ENCODE measurements at regions not wholly inside any gene's neighbourhood (a gene's known extent, or its start where the extent isn't known, plus 50 kb on each side); places are given as distances from the start of the nearest gene placed in this dataset.
A peak's percentile ranks its signal among the peaks of the same experiment; 100 is the strongest.
"Not testable (repeated sequence)": the region's sequence is repeated elsewhere in the genome, so short reads cannot be mapped to it uniquely, and the experiment has no call there.

- DNase-seq, result no peak
Observed at GRCh38 chr12:105482951-105483350, 152.5 kb downstream of the C12orf75 start.

DNA sequence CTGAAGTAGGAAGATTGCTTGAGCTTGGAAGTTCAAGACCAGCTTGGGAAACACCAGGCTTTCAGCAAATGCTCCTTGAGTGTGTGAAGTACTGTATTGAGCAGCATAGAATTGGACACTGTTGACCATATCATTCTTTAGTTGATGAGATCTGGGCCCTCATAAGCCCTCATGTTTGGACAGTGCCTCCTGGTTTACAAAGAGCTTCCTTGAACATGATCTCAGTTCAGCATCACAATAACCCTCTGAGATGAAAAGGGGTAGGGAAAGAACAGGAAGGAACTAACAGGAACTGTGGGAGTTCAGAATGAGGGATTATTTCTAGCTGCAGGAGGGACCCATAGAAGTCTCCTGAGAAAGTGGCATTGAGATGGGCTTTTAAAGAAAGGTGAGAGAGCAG is 153.2 kb downstream of the C12orf75 start:
- DNase-seq, result no peak

- DNase-seq, result no peak
Observed at GRCh38 chr12:105485321-105485910, 154.9 kb downstream of the C12orf75 start.

DNA sequence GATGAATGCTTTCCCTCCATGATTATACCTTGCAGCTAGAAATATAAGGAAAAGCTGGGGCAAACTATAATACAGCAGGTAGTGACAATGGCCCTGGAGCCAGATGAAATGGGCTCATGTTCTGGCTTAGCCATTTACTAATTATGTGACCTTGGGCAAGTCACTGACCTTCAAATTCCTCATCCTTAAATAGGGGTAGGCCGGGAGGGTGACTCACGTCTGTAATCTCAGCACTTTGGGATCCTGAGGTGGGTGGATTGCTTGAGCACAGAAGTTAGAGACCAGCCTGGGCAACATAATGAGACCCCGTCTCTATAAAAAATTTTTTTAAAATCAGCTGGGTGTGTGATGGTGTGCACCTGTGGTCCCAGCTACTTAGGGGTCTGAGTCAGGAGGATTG is 155.4 kb downstream of the C12orf75 start:
- no peak for DNase-seq

GRCh38 chr12:105487963-105488362 is 157.5 kb downstream of the C12orf75 start:
- DNase-seq, result no peak

- no peak for DNase-seq
Observed at GRCh38 chr12:105492591-105493545, 162.4 kb downstream of the C12orf75 start.

DNA sequence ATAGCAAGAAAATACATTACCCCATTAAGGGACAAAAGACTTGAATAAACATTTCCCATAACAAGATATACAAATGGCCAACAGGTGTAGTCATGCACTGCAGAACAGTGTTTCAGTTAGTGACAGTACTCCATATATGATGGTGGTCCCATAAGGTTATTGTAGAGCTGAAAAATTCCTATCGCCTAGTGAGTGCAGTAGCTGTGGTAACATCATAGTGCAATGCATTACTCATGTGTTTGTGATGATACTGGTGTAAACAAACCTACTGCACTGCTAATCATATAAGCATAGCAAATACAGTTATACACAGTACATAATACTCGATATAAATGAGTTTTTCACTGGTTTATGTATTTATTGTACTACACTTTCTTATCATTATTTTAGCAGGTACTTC is 168.7 kb downstream of the C12orf75 start:
- DNase-seq, result no peak

DNA sequence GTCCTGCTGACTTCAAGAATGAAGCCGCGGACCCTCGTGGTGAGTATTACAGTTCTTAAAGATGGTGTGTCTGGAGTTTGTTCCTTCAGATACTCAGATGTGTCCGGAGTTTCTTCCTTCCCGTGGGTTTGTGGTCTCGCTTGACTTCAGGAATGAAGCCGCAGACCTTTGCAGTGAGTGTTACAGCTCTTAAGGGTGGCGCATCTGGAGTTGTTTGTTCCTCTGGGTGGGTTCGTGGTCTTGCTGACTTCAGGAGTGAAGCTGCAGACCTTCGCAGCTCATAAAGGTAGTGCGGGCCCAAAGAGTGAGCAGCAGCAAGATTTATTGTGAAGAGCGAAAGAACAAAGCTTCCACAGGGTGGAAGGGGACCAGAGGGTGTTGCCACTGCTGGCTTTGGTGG is 170.2 kb downstream of the C12orf75 start:
- DNase-seq, result not testable (repeated sequence)

DNA sequence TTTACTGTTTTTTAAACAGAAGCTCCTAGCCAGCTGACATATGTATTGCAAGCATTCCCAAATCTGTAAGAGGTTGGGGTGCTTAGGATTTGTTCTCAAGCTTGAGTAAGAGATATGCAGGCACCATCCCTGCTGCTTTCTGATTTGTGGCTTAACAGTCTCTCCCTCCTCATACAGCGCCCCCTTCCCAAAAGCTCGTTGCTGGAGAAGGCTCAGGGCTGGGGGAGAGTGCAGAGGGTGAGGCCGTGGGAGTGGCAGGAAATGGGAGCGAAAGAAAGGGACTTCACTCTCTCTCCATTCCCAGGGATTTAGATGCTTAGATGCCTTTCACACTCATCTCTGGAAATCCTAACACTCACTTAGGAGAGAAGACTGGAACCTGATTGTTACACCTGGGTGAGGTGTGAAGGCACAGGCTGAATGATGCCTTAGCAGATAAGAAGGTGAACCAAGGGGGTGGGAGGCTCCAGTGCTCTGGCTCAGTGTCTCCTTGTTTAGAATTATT is 172.0 kb downstream of the C12orf75 start:
- no peak for DNase-seq

GRCh38 chr12:105503619-105504018 is 173.1 kb downstream of the C12orf75 start:
- DNase-seq, result no peak

- no peak for DNase-seq
Observed at GRCh38 chr12:105504286-105504685, 173.8 kb downstream of the C12orf75 start.

DNA sequence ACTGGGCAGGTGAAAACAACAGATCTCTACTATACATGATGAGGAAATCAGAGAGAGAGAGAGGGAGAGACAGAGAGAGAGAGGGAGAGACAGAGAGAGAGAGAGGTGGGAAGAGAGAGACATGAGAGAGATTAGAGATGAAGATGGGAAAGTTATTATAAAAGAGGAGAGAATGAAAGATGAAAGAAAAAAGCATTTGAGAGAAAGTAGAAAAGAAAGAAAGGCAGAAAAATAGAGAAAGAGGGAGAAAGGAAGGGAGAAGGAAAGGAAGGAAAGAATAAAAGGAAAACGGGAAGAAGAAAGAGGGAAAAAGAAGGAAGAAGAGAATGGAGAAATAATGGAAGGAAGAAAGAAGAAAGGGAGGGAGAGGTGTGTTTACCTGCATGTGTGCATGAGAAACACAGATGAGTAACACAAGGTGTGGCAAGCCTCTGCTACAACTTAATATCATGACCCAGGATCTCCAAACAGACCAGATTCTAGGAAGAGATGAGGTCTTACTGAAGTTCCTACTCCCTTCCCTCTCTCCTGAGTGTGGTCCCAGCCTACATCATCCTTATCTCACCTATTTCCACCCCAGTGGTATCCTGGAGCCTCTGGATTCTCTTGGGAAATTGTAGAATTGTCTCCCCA is 176.3 kb downstream of the C12orf75 start:
- no peak for DNase-seq

- DNase-seq, result peak; percentile 32
Observed at GRCh38 chr12:105507311-105508038, 177.0 kb downstream of the C12orf75 start.

- DNase-seq, result no peak
Observed at GRCh38 chr12:105508096-105508495, 177.6 kb downstream of the C12orf75 start.

- no peak for DNase-seq
Observed at GRCh38 chr12:105510526-105510925, 180.0 kb downstream of the C12orf75 start.

- DNase-seq, result not testable (repeated sequence)
Observed at GRCh38 chr12:105512861-105513260, 182.4 kb downstream of the C12orf75 start.

- DNase-seq, result no peak
Observed at GRCh38 chr12:105522166-105522825, 191.8 kb downstream of the C12orf75 start.

- DNase-seq, result peak; percentile 96
Observed at GRCh38 chr12:105523164-105524057, 192.9 kb downstream of the C12orf75 start.

DNA sequence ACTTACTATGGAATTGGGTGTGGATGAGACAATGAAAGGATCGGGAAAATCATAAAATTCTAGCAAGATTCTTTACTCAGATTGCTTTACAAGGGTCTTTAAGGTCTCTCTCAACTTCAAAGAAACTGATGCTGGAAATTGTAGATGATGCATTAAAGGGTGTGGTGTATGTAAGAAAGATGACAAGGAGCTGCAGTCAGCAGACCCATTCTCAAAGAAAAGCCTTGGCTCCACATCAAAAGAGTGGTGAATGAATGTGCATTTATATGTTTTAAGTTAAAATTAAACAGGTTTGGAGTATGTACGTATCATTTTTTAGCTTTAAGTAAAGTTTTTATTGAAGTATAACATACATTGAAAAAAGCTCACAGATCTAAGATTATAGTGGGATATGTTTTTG is 194.5 kb downstream of the C12orf75 start:
- DNase-seq, result no peak

- no peak for DNase-seq
Observed at GRCh38 chr12:105534068-105534467, 203.6 kb downstream of the C12orf75 start.

- not testable (repeated sequence) for DNase-seq
Observed at GRCh38 chr12:105535033-105535432, 204.5 kb downstream of the C12orf75 start.

Measured in tongue (tissue), 1 donor.